ENCODE measurements at regions not wholly inside any gene's neighbourhood (a gene's known extent, or its start where the extent isn't known, plus 50 kb on each side); places are given as distances from the start of the nearest gene placed in this dataset.

DNA sequence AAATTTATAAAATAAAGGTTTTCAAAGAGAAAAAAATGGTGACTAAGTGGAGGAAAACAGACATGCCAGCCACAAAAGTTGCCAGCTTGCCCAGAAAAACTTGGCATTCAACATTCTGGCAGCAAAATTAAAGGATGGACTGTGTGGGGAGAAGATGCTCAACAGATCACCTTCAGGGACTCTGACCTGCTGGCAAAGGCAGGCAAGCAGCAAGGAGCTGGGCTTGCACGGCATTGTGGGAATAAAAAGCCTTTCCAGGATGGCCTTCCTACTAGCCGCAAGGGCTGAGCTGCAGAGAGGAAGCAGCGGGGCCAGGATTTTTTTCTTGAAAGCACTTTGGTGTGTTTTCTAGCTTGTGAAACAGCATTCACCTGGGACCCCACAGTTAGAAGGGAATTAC is 101.9 kb upstream of the CACNA2D3 start:
- no peaks in the 10 kb centered on the region for H4K20me1 ChIP-seq (replicated peaks; ENCODE audit: control insufficient read depth, insufficient read depth, low read length)
- ATAC-seq (no peak), DNase-seq (ENCODE audit: extremely low read depth in 1 of 4, low spot score in 3 of 4) (no peak), FAIRE-seq (no peak)
- no peaks in the 10 kb centered on the region for H3K4me1 ChIP-seq (replicated peaks in 1 of 2; ENCODE audit: control insufficient read depth in 2 of 2, insufficient read depth in 2 of 2, low read length in 2 of 2)
- H3K4me3 ChIP-seq: no peak overlapping the region
- H3K4me2 ChIP-seq (ENCODE audit: insufficient read depth, low read length): no peak overlapping the region
- H3K9ac ChIP-seq (ENCODE audit: insufficient read depth in 1 of 2, low read depth in 2 of 2, low read length in 2 of 2): no peak overlapping the region
- intact Hi-C loops (cut with micrococcal nuclease) (no loop called here), in situ Hi-C loops (cut with MboI) (no loop called here)
- H3K9me1 ChIP-seq (ENCODE audit: control insufficient read depth, insufficient read depth, low read length): no peaks in the 10 kb centered on the region
- TF ChIP-seq NFRKB (IDR thresholded peaks at IDR 0.05; ENCODE audit: low read depth) (no peak), BMI1 (IDR thresholded peaks at IDR 0.05; ENCODE audit: low read length) (no peak), RBM15 (IDR thresholded peaks at IDR 0.05; ENCODE audit: insufficient read depth, low read length) (no peak), ZNF780A (CRISPR knock-in tag; IDR thresholded peaks at IDR 0.05) (no peak), NEUROD1 (IDR thresholded peaks at IDR 0.05; ENCODE audit: borderline replicate concordance, low read depth, low read length, partially characterized antibody) (no peak), ZNF133 (CRISPR knock-in tag; IDR thresholded peaks at IDR 0.05) (no peak), HNRNPH1 (optimal IDR thresholded peaks at IDR 0.05; ENCODE audit: low read depth, low read length) (no peak)
- TF ChIP-seq, protein P1, sequence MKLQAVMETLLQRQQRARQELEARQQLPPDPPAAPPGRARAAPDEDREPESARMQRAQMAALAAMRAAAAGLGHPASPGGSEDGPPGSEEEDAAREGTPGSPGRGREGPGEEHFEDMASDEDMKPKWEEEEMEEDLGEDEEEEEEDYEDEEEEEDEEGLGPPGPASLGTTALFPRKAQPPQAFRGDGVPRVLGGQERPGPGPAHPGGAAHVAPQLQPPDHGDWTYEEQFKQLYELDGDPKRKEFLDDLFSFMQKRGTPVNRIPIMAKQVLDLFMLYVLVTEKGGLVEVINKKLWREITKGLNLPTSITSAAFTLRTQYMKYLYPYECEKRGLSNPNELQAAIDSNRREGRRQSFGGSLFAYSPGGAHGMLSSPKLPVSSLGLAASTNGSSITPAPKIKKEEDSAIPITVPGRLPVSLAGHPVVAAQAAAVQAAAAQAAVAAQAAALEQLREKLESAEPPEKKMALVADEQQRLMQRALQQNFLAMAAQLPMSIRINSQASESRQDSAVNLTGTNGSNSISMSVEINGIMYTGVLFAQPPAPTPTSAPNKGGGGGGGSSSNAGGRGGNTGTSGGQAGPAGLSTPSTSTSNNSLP (IDR thresholded peaks at IDR 0.05; ENCODE audit: borderline replicate concordance, low read depth, low read length): no peak
- TF ChIP-seq, protein P2, sequence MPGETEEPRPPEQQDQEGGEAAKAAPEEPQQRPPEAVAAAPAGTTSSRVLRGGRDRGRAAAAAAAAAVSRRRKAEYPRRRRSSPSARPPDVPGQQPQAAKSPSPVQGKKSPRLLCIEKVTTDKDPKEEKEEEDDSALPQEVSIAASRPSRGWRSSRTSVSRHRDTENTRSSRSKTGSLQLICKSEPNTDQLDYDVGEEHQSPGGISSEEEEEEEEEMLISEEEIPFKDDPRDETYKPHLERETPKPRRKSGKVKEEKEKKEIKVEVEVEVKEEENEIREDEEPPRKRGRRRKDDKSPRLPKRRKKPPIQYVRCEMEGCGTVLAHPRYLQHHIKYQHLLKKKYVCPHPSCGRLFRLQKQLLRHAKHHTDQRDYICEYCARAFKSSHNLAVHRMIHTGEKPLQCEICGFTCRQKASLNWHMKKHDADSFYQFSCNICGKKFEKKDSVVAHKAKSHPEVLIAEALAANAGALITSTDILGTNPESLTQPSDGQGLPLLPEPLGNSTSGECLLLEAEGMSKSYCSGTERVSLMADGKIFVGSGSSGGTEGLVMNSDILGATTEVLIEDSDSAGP (CRISPR knock-in tag; IDR thresholded peaks at IDR 0.05): no peak
- TF ChIP-seq, protein P3, sequence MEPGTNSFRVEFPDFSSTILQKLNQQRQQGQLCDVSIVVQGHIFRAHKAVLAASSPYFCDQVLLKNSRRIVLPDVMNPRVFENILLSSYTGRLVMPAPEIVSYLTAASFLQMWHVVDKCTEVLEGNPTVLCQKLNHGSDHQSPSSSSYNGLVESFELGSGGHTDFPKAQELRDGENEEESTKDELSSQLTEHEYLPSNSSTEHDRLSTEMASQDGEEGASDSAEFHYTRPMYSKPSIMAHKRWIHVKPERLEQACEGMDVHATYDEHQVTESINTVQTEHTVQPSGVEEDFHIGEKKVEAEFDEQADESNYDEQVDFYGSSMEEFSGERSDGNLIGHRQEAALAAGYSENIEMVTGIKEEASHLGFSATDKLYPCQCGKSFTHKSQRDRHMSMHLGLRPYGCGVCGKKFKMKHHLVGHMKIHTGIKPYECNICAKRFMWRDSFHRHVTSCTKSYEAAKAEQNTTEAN (CRISPR knock-in tag; IDR thresholded peaks at IDR 0.05): no peak
- no peaks in the 10 kb centered on the region for H3K27me3 ChIP-seq (ENCODE audit: control insufficient read depth in 2 of 2, insufficient read depth in 2 of 2, low read length in 2 of 2)
- CTCF ChIA-PET (ENCODE audit: low intra/inter-chr PET ratio): no interaction called here
- no peaks in the 10 kb centered on the region for H3K36me3 ChIP-seq (ENCODE audit: control insufficient read depth, insufficient read depth, low read length)
- 0% methylated on average over 3 of the region's 3 CpGs for WGBS (ENCODE audit: insufficient coverage, low coverage, missing lambda C conversion rate)
- BruUV-seq (replicated peaks): no TSS peak
- H2AFZ ChIP-seq (ENCODE audit: low read depth, low read length): no peak overlapping the region
- no peaks in the 10 kb centered on the region for H3K9me3 ChIP-seq (replicated peaks; ENCODE audit: control insufficient read depth, insufficient read depth, low read depth, low read length)
- H3K27ac ChIP-seq (ENCODE audit: extremely low read depth, low read depth, low read length): no peak overlapping the region
- POLR2A ChIA-PET: no interaction called here
- no peaks in the 10 kb centered on the region for H3K79me2 ChIP-seq (ENCODE audit: control insufficient read depth, insufficient read depth, low read length)

All from K562 (cell line).